Ureter (tissue), 1 donor: ENCODE measurements at regions not wholly inside any gene's neighbourhood (a gene's known extent, or its start where the extent isn't known, plus 50 kb on each side); places are given as distances from the start of the nearest gene placed in this dataset.

ENCODE experiments used
- DNase-seq: peaks from one replicate; pipeline ENCODE4 v3.0.0-alpha.2; 2020; ENCODE audit warnings: low spot score
- donor health status: DM: yes; HTN: yes; CAD: no.

- DNase-seq, result no peak
Measured at GRCh38 chr9:27625751-27626150, 52.5 kb upstream of the C9orf72 start.

GRCh38 chr9:27626244-27627187, 53.2 kb upstream of the C9orf72 start:
- DNase-seq, result no peak

GRCh38 chr9:27627188-27627564, 53.9 kb upstream of the C9orf72 start:
- no peak for DNase-seq

- no peak for DNase-seq
Measured at GRCh38 chr9:27628311-27628710, 55.0 kb upstream of the C9orf72 start.

GRCh38 chr9:27629425-27629824, 56.1 kb upstream of the C9orf72 start:
- no peak for DNase-seq

- no peak for DNase-seq
Measured at GRCh38 chr9:27632254-27632653, 59.0 kb upstream of the C9orf72 start.

GRCh38 chr9:27633764-27634163, 60.5 kb upstream of the C9orf72 start:
- DNase-seq, result no peak

- DNase-seq, result no peak
Measured at GRCh38 chr9:27634879-27635278, 61.6 kb upstream of the C9orf72 start.

GRCh38 chr9:27638716-27639115, 65.4 kb upstream of the C9orf72 start:
- no peak for DNase-seq

GRCh38 chr9:27645161-27645840, 72.0 kb upstream of the C9orf72 start:
- no peak for DNase-seq

GRCh38 chr9:27653246-27653645, 80.0 kb upstream of the C9orf72 start:
- DNase-seq, result no peak

- DNase-seq, result no peak
Measured at GRCh38 chr9:27653957-27654356, 80.7 kb upstream of the C9orf72 start.

GRCh38 chr9:27654629-27655285, 81.5 kb upstream of the C9orf72 start:
- no peak for DNase-seq

- DNase-seq, result no peak
Measured at GRCh38 chr9:27655441-27655840, 82.2 kb upstream of the C9orf72 start.

GRCh38 chr9:27659001-27659400, 85.7 kb upstream of the C9orf72 start:
- no peak for DNase-seq

GRCh38 chr9:27659571-27659970, 86.3 kb upstream of the C9orf72 start:
- DNase-seq, result no peak

- DNase-seq, result no peak
Measured at GRCh38 chr9:27660148-27660547, 86.9 kb upstream of the C9orf72 start.

GRCh38 chr9:27663526-27663925, 90.2 kb upstream of the C9orf72 start:
- no peak for DNase-seq

GRCh38 chr9:27664121-27664779, 91.0 kb upstream of the C9orf72 start:
- no peak for DNase-seq

GRCh38 chr9:27665136-27665535, 91.9 kb upstream of the C9orf72 start:
- no peak for DNase-seq

GRCh38 chr9:27668280-27668679, 95.0 kb upstream of the C9orf72 start:
- no peak for DNase-seq

GRCh38 chr9:27671636-27672035, 98.4 kb upstream of the C9orf72 start:
- no peak for DNase-seq
